ENCODE measurements at regions not wholly inside any gene's neighbourhood (a gene's known extent, or its start where the extent isn't known, plus 50 kb on each side); places are given as distances from the start of the nearest gene placed in this dataset.

GRCh38 chr3:168260859-168261258 is 165.1 kb upstream of the GOLIM4 start:
- no peak for TF ChIP-seq POLR2A (IDR thresholded peaks at IDR 0.05; ENCODE audit: low read depth, low read length)
- no peak for TF ChIP-seq POLR2AphosphoS5 (IDR thresholded peaks at IDR 0.05; ENCODE audit: low read depth, low read length)
- TF ChIP-seq TAF1 (IDR thresholded peaks at IDR 0.05; ENCODE audit: borderline replicate concordance, low read depth, low read length) = no peak
